ENCODE measurements at regions not wholly inside any gene's neighbourhood (a gene's known extent, or its start where the extent isn't known, plus 50 kb on each side); places are given as distances from the start of the nearest gene placed in this dataset.

DNA sequence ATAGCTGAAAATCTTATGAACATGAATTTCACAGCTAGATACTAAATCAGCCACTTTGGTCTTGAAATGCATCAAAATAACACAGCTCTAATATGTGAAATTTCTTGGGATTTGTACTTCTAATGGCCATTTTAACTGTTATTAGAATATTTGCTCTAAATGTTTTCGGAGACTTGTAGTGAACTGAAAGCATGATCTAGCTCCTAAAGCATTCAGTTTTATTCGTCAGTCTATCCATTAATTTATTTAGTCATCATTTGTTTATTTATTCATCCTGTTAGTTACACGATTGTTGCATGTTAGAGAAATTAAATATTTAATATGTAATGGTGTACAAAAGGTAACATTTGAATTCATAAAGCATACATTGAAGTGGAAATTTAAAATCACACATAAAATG is 1132.7 kb downstream of the SLITRK1 start:
- no peak for DNase-seq (ENCODE audit: low spot score)
- in situ Hi-C loops (cut with MboI; ENCODE audit: low pct_unique_long_range_greater_than_20kb, low sequenced_read_pairs, unreplicated experiment): no loop called here

GRCh38 chr13:82747958-82748357 is 1134.3 kb downstream of the SLITRK1 start:
- in situ Hi-C loops (cut with MboI; ENCODE audit: low pct_unique_long_range_greater_than_20kb, low sequenced_read_pairs, unreplicated experiment): no loop called here
- TF ChIP-seq, protein P1, sequence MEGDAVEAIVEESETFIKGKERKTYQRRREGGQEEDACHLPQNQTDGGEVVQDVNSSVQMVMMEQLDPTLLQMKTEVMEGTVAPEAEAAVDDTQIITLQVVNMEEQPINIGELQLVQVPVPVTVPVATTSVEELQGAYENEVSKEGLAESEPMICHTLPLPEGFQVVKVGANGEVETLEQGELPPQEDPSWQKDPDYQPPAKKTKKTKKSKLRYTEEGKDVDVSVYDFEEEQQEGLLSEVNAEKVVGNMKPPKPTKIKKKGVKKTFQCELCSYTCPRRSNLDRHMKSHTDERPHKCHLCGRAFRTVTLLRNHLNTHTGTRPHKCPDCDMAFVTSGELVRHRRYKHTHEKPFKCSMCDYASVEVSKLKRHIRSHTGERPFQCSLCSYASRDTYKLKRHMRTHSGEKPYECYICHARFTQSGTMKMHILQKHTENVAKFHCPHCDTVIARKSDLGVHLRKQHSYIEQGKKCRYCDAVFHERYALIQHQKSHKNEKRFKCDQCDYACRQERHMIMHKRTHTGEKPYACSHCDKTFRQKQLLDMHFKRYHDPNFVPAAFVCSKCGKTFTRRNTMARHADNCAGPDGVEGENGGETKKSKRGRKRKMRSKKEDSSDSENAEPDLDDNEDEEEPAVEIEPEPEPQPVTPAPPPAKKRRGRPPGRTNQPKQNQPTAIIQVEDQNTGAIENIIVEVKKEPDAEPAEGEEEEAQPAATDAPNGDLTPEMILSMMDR (IDR thresholded peaks at IDR 0.05; ENCODE audit: extremely low read depth, insufficient read depth, missing control alignments): no peak
- no peak for DNase-seq (ENCODE audit: low spot score)

More for the DNA sequence above, 1132.7 kb downstream of the SLITRK1 start:
- TF ChIP-seq, protein P1 (IDR thresholded peaks at IDR 0.05; ENCODE audit: extremely low read depth, insufficient read depth, missing control alignments): no peak

DNA sequence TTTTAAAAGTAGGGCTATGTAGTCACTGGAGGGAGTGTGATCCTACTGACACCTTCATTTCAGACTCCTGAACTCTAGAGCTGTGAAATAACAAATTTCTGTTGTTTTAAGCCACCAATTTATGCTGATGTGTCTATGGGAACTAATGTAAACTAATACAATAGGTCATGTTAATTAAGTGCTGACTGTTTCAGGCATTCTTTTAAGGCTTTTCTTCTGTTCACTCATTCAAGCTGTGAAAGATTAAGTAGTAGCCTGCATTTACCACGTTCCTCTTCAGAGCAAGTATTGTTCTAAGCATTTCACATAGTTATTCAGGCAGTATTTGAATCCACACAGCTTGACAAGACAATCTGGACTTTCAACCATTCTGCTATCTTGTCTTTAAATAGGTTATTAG is 1135.0 kb downstream of the SLITRK1 start:
- TF ChIP-seq, protein P1 (IDR thresholded peaks at IDR 0.05; ENCODE audit: extremely low read depth, insufficient read depth, missing control alignments): no peak
- no peak for DNase-seq (ENCODE audit: low spot score)
- in situ Hi-C loops (cut with MboI; ENCODE audit: low pct_unique_long_range_greater_than_20kb, low sequenced_read_pairs, unreplicated experiment): no loop called here

DNA sequence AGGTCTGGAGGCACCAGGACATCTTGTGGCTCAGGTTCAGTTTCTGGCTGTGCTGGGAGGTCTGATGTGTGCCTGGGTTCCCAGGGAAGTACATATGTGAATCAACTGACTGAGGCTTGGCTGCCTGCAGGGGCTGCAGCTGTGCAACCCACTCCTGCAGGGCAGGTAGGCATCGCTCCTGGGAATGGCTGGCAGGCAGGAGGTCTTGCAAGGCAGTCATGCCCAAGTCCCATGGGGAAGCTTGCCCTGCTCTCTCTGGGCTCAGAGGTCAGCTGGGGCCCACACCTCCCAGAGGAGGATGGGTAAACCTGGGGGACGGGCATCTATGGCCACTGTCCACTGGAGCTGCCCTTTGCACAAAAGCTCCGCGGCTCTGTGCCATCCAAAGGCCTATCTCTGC is 1141.8 kb downstream of the SLITRK1 start:
- in situ Hi-C loops (cut with MboI; ENCODE audit: low pct_unique_long_range_greater_than_20kb, low sequenced_read_pairs, unreplicated experiment): no loop called here
- no peak for DNase-seq (ENCODE audit: low spot score)
- TF ChIP-seq, protein P1 (IDR thresholded peaks at IDR 0.05; ENCODE audit: extremely low read depth, insufficient read depth, missing control alignments): no peak

DNA sequence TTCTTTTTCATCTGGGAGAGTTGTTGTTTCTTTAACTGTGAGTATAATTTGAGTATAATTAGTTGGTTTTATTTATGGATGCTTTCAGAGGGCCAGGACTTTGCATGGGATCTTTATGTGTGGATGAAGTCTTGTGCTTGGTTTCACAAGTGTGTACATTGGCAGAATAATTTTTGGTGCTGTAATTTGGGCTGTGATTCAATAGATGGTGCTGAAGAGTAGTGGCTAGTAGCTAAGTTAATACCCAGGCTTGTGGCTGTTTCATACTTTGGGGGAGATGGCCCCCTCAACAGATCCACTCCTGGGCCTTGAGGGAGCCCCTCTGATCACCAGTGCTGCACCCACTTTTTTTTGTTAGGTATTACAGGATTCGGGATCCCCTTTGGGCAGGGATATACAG is 1142.4 kb downstream of the SLITRK1 start:
- TF ChIP-seq, protein P1 (IDR thresholded peaks at IDR 0.05; ENCODE audit: extremely low read depth, insufficient read depth, missing control alignments): no peak
- DNase-seq (ENCODE audit: low spot score): no peak
- in situ Hi-C loops (cut with MboI; ENCODE audit: low pct_unique_long_range_greater_than_20kb, low sequenced_read_pairs, unreplicated experiment): no loop called here

- in situ Hi-C loops (cut with MboI; ENCODE audit: low pct_unique_long_range_greater_than_20kb, low sequenced_read_pairs, unreplicated experiment): no loop called here
These were observed 1152.9 kb downstream of the SLITRK1 start for GRCh38 chr13:82729401-82729800.

More at GRCh38 chr13:82729401-82729800, 1152.9 kb downstream of the SLITRK1 start:
- DNase-seq (ENCODE audit: low spot score): no peak
- TF ChIP-seq, protein P1 (IDR thresholded peaks at IDR 0.05; ENCODE audit: extremely low read depth, insufficient read depth, missing control alignments): no peak
